GM23338 (cell line): ENCODE measurements at regions not wholly inside any gene's neighbourhood (a gene's known extent, or its start where the extent isn't known, plus 50 kb on each side); places are given as distances from the start of the nearest gene placed in this dataset.

Source experiments
- ATAC-seq: fragments of 200-7000 bp; cut with Tn5 transposase; 3 replicates; pipeline ENCODE4 v1.9.1; 2020
- DNase-seq: peaks from one replicate; pipeline ENCODE4 v3.0.0-alpha.2; 2015; ENCODE audit warnings: low spot score
- H2AFZ ChIP-seq: fragments of 200-600 bp; sonication (generic); 2 replicates; pipeline ENCODE4 v1.8.0; 2016; ENCODE audit warnings: antibody characterized with exemption, mild to moderate bottlenecking, moderate library complexity
- H3F3A ChIP-seq: fragments of 200-600 bp; sonication (generic); replicated peaks from 2 replicates; pipeline ENCODE4 v1.8.0; 2017; ENCODE audit warnings: antibody characterized with exemption, mixed run types, low read depth
- H3K27ac ChIP-seq: fragments of 200-600 bp; sonication (generic); 2 replicates; pipeline ENCODE4 v1.6.1; 2016; ENCODE audit warnings: low read depth
- H3K27me3 ChIP-seq: fragments of 200-600 bp; sonication (generic); 2 replicates; pipeline ENCODE4 v1.8.0; 2016; ENCODE audit warnings: mild to moderate bottlenecking, mixed run types, moderate library complexity; ENCODE audit not compliant: insufficient read depth
- H3K36me3 ChIP-seq: fragments of 200-600 bp; sonication (generic); 2 replicates; pipeline ENCODE4 v1.8.0; 2016; ENCODE audit warnings: mild to moderate bottlenecking; ENCODE audit not compliant: insufficient read depth
- H3K4me1 ChIP-seq: fragments of 200-600 bp; sonication (generic); 2 replicates; pipeline ENCODE4 v1.8.0; 2016; ENCODE audit warnings: mild to moderate bottlenecking, moderate library complexity; ENCODE audit not compliant: insufficient read depth
- H3K4me2 ChIP-seq: fragments of 200-600 bp; sonication (generic); 2 replicates; pipeline ENCODE4 v1.7.1; 2017; ENCODE audit warnings: mixed run types
- H3K4me3 ChIP-seq: fragments of 200-600 bp; sonication (generic); 2 replicates; pipeline ENCODE4 v1.6.1; 2016; ENCODE audit warnings: mixed run types
- H3K79me2 ChIP-seq: fragments of 200-600 bp; sonication (generic); replicated peaks from 2 replicates; pipeline ENCODE4 v1.8.0; 2017; ENCODE audit warnings: mild to moderate bottlenecking; ENCODE audit not compliant: insufficient read depth
- H3K9me2 ChIP-seq: fragments of 200-600 bp; sonication (generic); 2 replicates; pipeline ENCODE4 v1.8.0; 2017; ENCODE audit not compliant: insufficient read depth
- H4K20me1 ChIP-seq: fragments of 200-600 bp; sonication (generic); replicated peaks from 2 replicates; pipeline ENCODE4 v1.8.0; 2017; ENCODE audit warnings: mild to moderate bottlenecking; ENCODE audit not compliant: insufficient read depth
- H3K27ac Mint-ChIP-seq: 2 replicates; pipeline ENCODE4 v1.8.0; 2020; ENCODE audit warnings: inconsistent platforms, mild to moderate bottlenecking, moderate library complexity, mixed read lengths
- H3K27me3 Mint-ChIP-seq: 3 replicates; pipeline ENCODE4 v1.8.0; 2022; ENCODE audit warnings: low read depth, mild to moderate bottlenecking, moderate library complexity, mixed read lengths, inconsistent platforms; ENCODE audit not compliant: insufficient read depth, poor library complexity
- H3K36me3 Mint-ChIP-seq: 3 replicates; pipeline ENCODE4 v1.8.0; 2021; ENCODE audit warnings: low read depth, mild to moderate bottlenecking, inconsistent platforms, moderate library complexity, mixed read lengths
- H3K4me1 Mint-ChIP-seq: 3 replicates; pipeline ENCODE4 v1.8.0; 2020; ENCODE audit warnings: mild to moderate bottlenecking, inconsistent platforms, mixed read lengths
- H3K4me3 Mint-ChIP-seq: 3 replicates; pipeline ENCODE4 v1.8.0; 2021; ENCODE audit warnings: moderate library complexity, mild to moderate bottlenecking, inconsistent platforms, mixed read lengths
- H3K9me3 Mint-ChIP-seq: 3 replicates; pipeline ENCODE4 v1.8.0; 2020; ENCODE audit warnings: moderate library complexity, mild to moderate bottlenecking, inconsistent platforms, mixed read lengths
- CREB1 ChIP-seq: fragments of 250-450 bp; sonication (Bioruptor Pico); IDR thresholded peaks from 2 replicates; pipeline ENCODE4 v1.5.0; 2020; ENCODE audit warnings: low read depth, mild to moderate bottlenecking, moderate library complexity
- ETS1 ChIP-seq: IDR thresholded peaks from 2 replicates; pipeline ENCODE4 v1.6.1; 2016; ENCODE audit warnings: antibody characterized with exemption
- EZH2 ChIP-seq: fragments of 200-600 bp; sonication (generic); IDR thresholded peaks from one replicate; pipeline ENCODE4 v1.8.0; 2017; ENCODE audit warnings: antibody characterized with exemption, mild to moderate bottlenecking, low read depth; ENCODE audit not compliant: unreplicated experiment
- EZH2phosphoT487 ChIP-seq: fragments of 200-600 bp; sonication (generic); IDR thresholded peaks from one replicate; pipeline ENCODE4 v1.8.1; 2018; ENCODE audit warnings: antibody characterized with exemption; ENCODE audit not compliant: unreplicated experiment
- JUNB ChIP-seq: IDR thresholded peaks from one replicate; pipeline ENCODE4 v1.6.1; 2016; ENCODE audit warnings: antibody characterized with exemption; ENCODE audit not compliant: unreplicated experiment
- NANOG ChIP-seq: IDR thresholded peaks from 2 replicates; pipeline ENCODE4 v1.6.1; 2016; ENCODE audit warnings: antibody characterized with exemption, borderline replicate concordance
- POLR2AphosphoS5 ChIP-seq: IDR thresholded peaks from 2 replicates; pipeline ENCODE4 v1.6.1; 2016; ENCODE audit warnings: antibody characterized with exemption, low read depth
- REST ChIP-seq: IDR thresholded peaks from one replicate; pipeline ENCODE4 v1.6.1; 2018; ENCODE audit warnings: antibody characterized with exemption; ENCODE audit not compliant: unreplicated experiment
- STAT1 ChIP-seq: IDR thresholded peaks from one replicate; pipeline ENCODE4 v1.6.1; 2016; ENCODE audit warnings: antibody characterized with exemption; ENCODE audit not compliant: unreplicated experiment
- ZNF114 ChIP-seq: fragments of 250-450 bp; sonication (Bioruptor Pico); IDR thresholded peaks from 2 replicates; pipeline ENCODE4 v1.5.0; 2020; ENCODE audit warnings: mild to moderate bottlenecking, moderate library complexity
- ZNF331 ChIP-seq: fragments of 250-450 bp; sonication (Bioruptor Pico); IDR thresholded peaks from 2 replicates; pipeline ENCODE4 v1.5.0; 2020; ENCODE audit warnings: low read depth, mild to moderate bottlenecking, moderate library complexity
- TF ChIP-seq, protein P1 (sequence below), 2 experiments: fragments of 200-600 bp in 1 of 2; sonication (generic) in 1 of 2; conservative IDR thresholded peaks; 2 replicates each; pipeline versions ENCODE4 v1.5.1 to v1.6.1; 2016 to 2017; ENCODE audit warnings: antibody characterized with exemption in 2 of 2, low read depth in 2 of 2, mild to moderate bottlenecking in 2 of 2, moderate library complexity in 1 of 2
- TF ChIP-seq, protein P2 (sequence below): fragments of 250-450 bp; sonication (Bioruptor Pico); IDR thresholded peaks from 2 replicates; pipeline ENCODE4 v1.5.0; 2020; ENCODE audit warnings: mild to moderate bottlenecking, moderate library complexity

GRCh38 chr11:134939031-134939430 lies 527.0 kb upstream of the B3GAT1 start:
- Mint-ChIP-seq H3K27ac (no peak overlapping the region), H3K4me1 (peaks cover 46% of the 10 kb centered on the region)
- DNase-seq = no peak

More at GRCh38 chr11:134939031-134939430, 527.0 kb upstream of the B3GAT1 start:
- no peaks in the 10 kb centered on the region for H3K79me2 ChIP-seq
- ATAC-seq = peak; percentile 18
- H3K4me2 ChIP-seq = no peak overlapping the region
- no peaks in the 10 kb centered on the region for H3K27me3 ChIP-seq
- H3K4me3 ChIP-seq = no peak overlapping the region
- TF ChIP-seq CREB1 (CRISPR knock-in tag) (no peak), NANOG (no peak), STAT1 (no peak), REST (no peak), ZNF114 (no peak), ETS1 (no peak), POLR2AphosphoS5 (no peak), ZNF331 (CRISPR knock-in tag) (no peak), EZH2 (no peak), EZH2phosphoT487 (no peak), JUNB (no peak)
- TF ChIP-seq, protein P1, sequence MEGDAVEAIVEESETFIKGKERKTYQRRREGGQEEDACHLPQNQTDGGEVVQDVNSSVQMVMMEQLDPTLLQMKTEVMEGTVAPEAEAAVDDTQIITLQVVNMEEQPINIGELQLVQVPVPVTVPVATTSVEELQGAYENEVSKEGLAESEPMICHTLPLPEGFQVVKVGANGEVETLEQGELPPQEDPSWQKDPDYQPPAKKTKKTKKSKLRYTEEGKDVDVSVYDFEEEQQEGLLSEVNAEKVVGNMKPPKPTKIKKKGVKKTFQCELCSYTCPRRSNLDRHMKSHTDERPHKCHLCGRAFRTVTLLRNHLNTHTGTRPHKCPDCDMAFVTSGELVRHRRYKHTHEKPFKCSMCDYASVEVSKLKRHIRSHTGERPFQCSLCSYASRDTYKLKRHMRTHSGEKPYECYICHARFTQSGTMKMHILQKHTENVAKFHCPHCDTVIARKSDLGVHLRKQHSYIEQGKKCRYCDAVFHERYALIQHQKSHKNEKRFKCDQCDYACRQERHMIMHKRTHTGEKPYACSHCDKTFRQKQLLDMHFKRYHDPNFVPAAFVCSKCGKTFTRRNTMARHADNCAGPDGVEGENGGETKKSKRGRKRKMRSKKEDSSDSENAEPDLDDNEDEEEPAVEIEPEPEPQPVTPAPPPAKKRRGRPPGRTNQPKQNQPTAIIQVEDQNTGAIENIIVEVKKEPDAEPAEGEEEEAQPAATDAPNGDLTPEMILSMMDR (conservative IDR thresholded peaks at IDR 0.05; ENCODE audit: low read depth in 2 of 2) = no peak
- TF ChIP-seq, protein P2, sequence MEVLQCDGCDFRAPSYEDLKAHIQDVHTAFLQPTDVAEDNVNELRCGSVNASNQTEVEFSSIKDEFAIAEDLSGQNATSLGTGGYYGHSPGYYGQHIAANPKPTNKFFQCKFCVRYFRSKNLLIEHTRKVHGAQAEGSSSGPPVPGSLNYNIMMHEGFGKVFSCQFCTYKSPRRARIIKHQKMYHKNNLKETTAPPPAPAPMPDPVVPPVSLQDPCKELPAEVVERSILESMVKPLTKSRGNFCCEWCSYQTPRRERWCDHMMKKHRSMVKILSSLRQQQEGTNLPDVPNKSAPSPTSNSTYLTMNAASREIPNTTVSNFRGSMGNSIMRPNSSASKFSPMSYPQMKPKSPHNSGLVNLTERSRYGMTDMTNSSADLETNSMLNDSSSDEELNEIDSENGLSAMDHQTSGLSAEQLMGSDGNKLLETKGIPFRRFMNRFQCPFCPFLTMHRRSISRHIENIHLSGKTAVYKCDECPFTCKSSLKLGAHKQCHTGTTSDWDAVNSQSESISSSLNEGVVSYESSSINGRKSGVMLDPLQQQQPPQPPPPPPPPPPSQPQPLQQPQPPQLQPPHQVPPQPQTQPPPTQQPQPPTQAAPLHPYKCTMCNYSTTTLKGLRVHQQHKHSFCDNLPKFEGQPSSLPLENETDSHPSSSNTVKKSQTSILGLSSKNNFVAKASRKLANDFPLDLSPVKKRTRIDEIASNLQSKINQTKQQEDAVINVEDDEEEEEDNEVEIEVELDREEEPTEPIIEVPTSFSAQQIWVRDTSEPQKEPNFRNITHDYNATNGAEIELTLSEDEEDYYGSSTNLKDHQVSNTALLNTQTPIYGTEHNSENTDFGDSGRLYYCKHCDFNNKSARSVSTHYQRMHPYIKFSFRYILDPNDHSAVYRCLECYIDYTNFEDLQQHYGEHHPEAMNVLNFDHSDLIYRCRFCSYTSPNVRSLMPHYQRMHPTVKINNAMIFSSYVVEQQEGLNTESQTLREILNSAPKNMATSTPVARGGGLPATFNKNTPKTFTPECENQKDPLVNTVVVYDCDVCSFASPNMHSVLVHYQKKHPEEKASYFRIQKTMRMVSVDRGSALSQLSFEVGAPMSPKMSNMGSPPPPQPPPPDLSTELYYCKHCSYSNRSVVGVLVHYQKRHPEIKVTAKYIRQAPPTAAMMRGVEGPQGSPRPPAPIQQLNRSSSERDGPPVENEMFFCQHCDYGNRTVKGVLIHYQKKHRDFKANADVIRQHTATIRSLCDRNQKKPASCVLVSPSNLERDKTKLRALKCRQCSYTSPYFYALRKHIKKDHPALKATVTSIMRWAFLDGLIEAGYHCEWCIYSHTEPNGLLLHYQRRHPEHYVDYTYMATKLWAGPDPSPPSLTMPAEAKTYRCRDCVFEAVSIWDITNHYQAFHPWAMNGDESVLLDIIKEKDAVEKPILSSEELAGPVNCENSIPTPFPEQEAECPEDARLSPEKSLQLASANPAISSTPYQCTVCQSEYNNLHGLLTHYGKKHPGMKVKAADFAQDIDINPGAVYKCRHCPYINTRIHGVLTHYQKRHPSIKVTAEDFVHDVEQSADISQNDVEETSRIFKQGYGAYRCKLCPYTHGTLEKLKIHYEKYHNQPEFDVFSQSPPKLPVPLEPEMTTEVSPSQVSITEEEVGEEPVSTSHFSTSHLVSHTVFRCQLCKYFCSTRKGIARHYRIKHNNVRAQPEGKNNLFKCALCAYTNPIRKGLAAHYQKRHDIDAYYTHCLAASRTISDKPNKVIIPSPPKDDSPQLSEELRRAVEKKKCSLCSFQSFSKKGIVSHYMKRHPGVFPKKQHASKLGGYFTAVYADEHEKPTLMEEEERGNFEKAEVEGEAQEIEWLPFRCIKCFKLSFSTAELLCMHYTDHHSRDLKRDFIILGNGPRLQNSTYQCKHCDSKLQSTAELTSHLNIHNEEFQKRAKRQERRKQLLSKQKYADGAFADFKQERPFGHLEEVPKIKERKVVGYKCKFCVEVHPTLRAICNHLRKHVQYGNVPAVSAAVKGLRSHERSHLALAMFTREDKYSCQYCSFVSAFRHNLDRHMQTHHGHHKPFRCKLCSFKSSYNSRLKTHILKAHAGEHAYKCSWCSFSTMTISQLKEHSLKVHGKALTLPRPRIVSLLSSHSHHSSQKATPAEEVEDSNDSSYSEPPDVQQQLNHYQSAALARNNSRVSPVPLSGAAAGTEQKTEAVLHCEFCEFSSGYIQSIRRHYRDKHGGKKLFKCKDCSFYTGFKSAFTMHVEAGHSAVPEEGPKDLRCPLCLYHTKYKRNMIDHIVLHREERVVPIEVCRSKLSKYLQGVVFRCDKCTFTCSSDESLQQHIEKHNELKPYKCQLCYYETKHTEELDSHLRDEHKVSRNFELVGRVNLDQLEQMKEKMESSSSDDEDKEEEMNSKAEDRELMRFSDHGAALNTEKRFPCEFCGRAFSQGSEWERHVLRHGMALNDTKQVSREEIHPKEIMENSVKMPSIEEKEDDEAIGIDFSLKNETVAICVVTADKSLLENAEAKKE = no peak
- no peaks in the 10 kb centered on the region for H3K36me3 ChIP-seq
- peaks cover 9% of the 10 kb centered on the region for H3K27me3 Mint-ChIP-seq
- peaks cover 16% of the 10 kb centered on the region for H3K4me1 ChIP-seq
- H3K36me3 Mint-ChIP-seq = peaks cover 8% of the 10 kb centered on the region
- H3F3A ChIP-seq = 0 out of 2 replicates have a peak, but pooled peaks cover 3% of the 10 kb centered on the region
- H3K9me2 ChIP-seq = no peaks in the 10 kb centered on the region
- H3K4me3 Mint-ChIP-seq = no peak overlapping the region
- H4K20me1 ChIP-seq = no peaks in the 10 kb centered on the region
- H3K9me3 Mint-ChIP-seq = peaks cover 21% of the 10 kb centered on the region
- H3K27ac ChIP-seq = no peak overlapping the region
- no peak overlapping the region for H2AFZ ChIP-seq
